SK-N-MC (cell line): ENCODE measurements at regions not wholly inside any gene's neighbourhood (a gene's known extent, or its start where the extent isn't known, plus 50 kb on each side); places are given as distances from the start of the nearest gene placed in this dataset.

Experiments used
- DNase-seq: peaks from one replicate; pipeline ENCODE4 v3.0.0-alpha.2; 2011; ENCODE audit warnings: low read depth, low spot score
- H3K27ac ChIP-seq: fragments of 200-600 bp; sonication (generic); 2 replicates; pipeline ENCODE4 v1.5.1; 2016; ENCODE audit warnings: mixed run types
- H3K36me3 ChIP-seq: fragments of 200-600 bp; sonication (generic); 2 replicates; pipeline ENCODE4 v1.6.1; 2017; ENCODE audit warnings: antibody characterized with exemption, low read length, mixed read lengths; ENCODE audit not compliant: insufficient read depth
- H3K4me3 ChIP-seq: fragments of 200-600 bp; sonication (generic); 2 replicates; pipeline ENCODE4 v1.5.1; 2016
- H3K9ac ChIP-seq: fragments of 200-600 bp; sonication (generic); 2 replicates; pipeline ENCODE4 v1.8.0; 2017; ENCODE audit warnings: mixed run types, mixed read lengths; ENCODE audit not compliant: insufficient read length
- H3K9me3 ChIP-seq: fragments of 200-600 bp; sonication (generic); 2 replicates; pipeline ENCODE4 v1.6.1; 2017; ENCODE audit warnings: low read depth, mild to moderate bottlenecking, antibody characterized with exemption, low read length, moderate library complexity, mixed read lengths
- EZH2 ChIP-seq: fragments of 200-600 bp; sonication (generic); IDR thresholded peaks from one replicate; pipeline ENCODE4 v1.6.1; 2017; ENCODE audit warnings: antibody characterized with exemption
- FOXP2 ChIP-seq: optimal IDR thresholded peaks from 2 replicates; pipeline ENCODE3; 2011; ENCODE audit warnings: mild to moderate bottlenecking, moderate library complexity; ENCODE audit not compliant: insufficient read depth; ENCODE audit errors: extremely low read length, control extremely low read depth
- POLR2AphosphoS5 ChIP-seq: IDR thresholded peaks from 2 replicates; pipeline ENCODE4 v1.6.1; 2012; ENCODE audit warnings: mild to moderate bottlenecking, low read depth, low read length, borderline replicate concordance

DNA sequence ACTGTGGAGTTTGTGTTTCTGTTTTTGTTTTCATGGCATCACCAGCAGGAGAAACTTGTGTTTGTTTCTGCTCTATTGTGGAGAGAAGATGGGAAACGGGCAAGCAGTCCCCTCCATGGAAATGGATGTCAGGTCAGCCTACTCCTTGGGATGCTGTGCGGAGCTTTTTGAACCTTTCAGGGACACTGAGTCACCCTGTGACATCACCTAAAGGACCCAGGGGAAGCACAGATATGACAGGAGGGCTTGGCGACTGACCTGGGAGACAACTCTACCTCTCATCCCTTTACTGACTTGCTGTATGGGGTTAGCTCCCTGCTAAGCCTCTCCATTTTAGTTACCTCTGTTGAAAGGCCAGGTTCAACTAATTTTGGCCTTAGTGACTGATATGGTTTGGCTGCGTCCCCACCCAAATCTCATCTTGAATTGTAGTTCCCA, 706.9 kb upstream of the TMEM132C start:
- Histone ChIP-seq H3K9ac (no peak overlapping the region), H3K27ac (no peak overlapping the region), H3K4me3 (no peak overlapping the region), H3K36me3 (no peaks in the 10 kb centered on the region), H3K9me3 (no peaks in the 10 kb centered on the region)
- DNase-seq: no peak
- no peak for TF ChIP-seq FOXP2

GRCh38 chr12:127562816-127563215, 704.2 kb upstream of the TMEM132C start:
- H3K27ac ChIP-seq: no peak overlapping the region
- TF ChIP-seq POLR2AphosphoS5 (no peak), EZH2 (no peak), FOXP2 (no peak)
- no peak overlapping the region for H3K4me3 ChIP-seq
- H3K9me3 ChIP-seq: no peaks in the 10 kb centered on the region
- no peak overlapping the region for H3K9ac ChIP-seq
- H3K36me3 ChIP-seq: no peaks in the 10 kb centered on the region
- no peak for DNase-seq

GRCh38 chr12:127565241-127565640, 701.7 kb upstream of the TMEM132C start:
- TF ChIP-seq FOXP2 (no peak), POLR2AphosphoS5 (no peak), EZH2 (no peak)
- Histone ChIP-seq H3K4me3 (no peak overlapping the region), H3K9ac (no peak overlapping the region), H3K36me3 (no peaks in the 10 kb centered on the region), H3K9me3 (no peaks in the 10 kb centered on the region), H3K27ac (no peak overlapping the region)
- DNase-seq: no peak

- no peak for DNase-seq
- H3K9me3 ChIP-seq: no peaks in the 10 kb centered on the region
- no peak for TF ChIP-seq EZH2
- no peak for TF ChIP-seq POLR2AphosphoS5
- TF ChIP-seq FOXP2: no peak
Observed at GRCh38 chr12:127567531-127567930, 699.4 kb upstream of the TMEM132C start.

DNA sequence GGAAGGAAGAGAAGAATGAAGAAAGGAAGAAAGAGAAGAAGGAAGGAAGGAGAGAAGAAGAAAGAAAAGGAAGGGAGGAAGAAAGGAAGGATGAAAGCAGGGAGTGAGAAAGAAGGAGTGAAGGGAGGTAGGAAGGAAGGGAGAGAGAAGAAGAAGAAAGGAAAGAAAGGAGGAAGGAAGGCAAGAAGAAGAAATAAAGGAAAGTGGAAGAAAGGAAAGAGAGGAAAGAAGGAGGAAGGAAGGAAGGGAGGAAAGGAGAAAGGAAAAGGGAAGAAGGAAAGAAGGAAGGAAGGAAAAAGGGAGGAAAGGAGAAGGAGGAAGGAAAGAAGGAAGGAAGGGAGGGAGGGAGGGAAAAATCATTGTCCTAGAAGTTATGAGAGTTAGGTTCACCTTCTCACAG, 696.6 kb upstream of the TMEM132C start:
- Histone ChIP-seq H3K27ac (no peak overlapping the region), H3K4me3 (no peak overlapping the region), H3K9me3 (no peaks in the 10 kb centered on the region), H3K36me3 (no peaks in the 10 kb centered on the region), H3K9ac (no peak overlapping the region)
- TF ChIP-seq FOXP2: no peak
- no peak for TF ChIP-seq EZH2
- TF ChIP-seq POLR2AphosphoS5: no peak
- DNase-seq: no peak

More at GRCh38 chr12:127567531-127567930, 699.4 kb upstream of the TMEM132C start:
- H3K9ac ChIP-seq: no peak overlapping the region
- no peak overlapping the region for H3K27ac ChIP-seq
- H3K36me3 ChIP-seq: no peaks in the 10 kb centered on the region
- H3K4me3 ChIP-seq: no peak overlapping the region

DNA sequence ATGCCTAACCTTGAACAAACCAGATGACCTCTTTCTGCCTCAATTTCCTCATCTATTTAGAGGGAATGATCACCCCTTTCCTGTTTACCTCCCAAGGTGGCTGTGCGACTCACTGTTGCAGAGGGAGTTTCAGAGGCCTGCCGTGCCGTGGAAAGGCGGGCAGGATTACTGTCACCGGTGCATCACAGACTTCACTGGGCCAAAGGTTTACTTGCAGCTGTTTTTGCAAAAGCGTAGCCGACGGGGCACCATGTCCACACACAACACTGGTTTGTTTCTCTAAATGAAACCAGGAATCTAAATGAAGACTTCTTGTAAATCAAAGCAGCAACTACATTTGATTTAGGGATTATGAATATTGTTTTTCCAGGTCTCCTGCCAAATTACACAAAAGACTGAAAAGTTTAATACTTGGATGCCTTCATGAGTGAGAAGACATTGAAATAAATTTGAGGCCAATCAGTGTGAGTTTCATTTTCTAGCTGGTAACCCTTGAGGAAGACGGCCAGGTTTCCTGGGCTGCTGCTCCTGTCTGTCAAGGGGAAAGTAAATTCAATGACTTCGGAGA, 696.1 kb upstream of the TMEM132C start:
- TF ChIP-seq EZH2 (no peak), POLR2AphosphoS5 (no peak), FOXP2 (no peak)

DNA sequence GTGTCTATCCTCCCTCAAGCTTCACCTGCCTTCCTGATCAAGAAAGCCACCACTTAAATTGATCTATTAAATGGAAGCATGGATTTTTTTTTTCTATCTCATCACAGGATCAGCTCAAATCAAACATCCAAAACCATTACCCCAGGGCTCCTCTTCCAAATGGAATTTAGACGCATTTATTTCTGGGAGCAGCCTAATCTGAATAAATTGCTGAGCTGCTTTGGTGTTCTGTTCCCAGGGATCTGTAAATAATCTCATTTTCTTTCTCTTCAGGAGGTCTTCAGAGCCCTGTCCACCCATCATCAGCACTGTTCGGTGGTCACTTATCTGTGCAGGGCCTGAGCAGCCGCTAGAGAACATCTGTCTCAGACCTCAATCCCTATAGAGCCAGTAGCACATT, 695.4 kb upstream of the TMEM132C start:
- Histone ChIP-seq H3K9ac (no peak overlapping the region), H3K9me3 (no peaks in the 10 kb centered on the region), H3K4me3 (no peak overlapping the region), H3K27ac (no peak overlapping the region), H3K36me3 (no peaks in the 10 kb centered on the region)
- TF ChIP-seq POLR2AphosphoS5 (no peak), EZH2 (no peak), FOXP2 (no peak)
- DNase-seq: no peak

More for the DNA sequence above, 696.1 kb upstream of the TMEM132C start:
- H3K9ac ChIP-seq: no peak overlapping the region
- H3K4me3 ChIP-seq: no peak overlapping the region
- DNase-seq: no peak
- no peak overlapping the region for H3K27ac ChIP-seq
- no peaks in the 10 kb centered on the region for H3K9me3 ChIP-seq
- no peaks in the 10 kb centered on the region for H3K36me3 ChIP-seq

GRCh38 chr12:127579446-127579845, 687.5 kb upstream of the TMEM132C start:
- Histone ChIP-seq H3K4me3 (no peak overlapping the region), H3K9ac (no peak overlapping the region), H3K27ac (no peak overlapping the region), H3K36me3 (no peaks in the 10 kb centered on the region), H3K9me3 (no peaks in the 10 kb centered on the region)
- DNase-seq: no peak
- TF ChIP-seq POLR2AphosphoS5 (no peak), EZH2 (no peak), FOXP2 (no peak)

DNA sequence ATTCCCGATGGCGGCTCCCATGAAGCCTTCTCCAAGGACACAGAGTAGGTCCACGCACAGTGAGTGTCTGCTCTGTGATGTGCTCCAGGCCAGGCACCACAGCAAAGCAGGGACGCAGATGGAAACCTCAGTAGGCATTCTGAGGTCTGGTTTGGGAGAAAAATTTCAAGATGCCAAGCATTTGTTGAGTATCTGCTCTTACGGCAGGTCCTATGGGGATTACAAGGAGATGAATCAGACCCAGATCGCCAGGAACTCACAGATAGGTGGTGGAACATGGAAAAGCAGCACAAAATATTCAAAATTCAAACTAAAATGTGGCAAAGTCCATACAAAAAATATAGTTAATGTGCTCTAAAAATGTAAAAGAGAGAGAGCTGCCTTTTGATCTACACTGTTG, 684.9 kb upstream of the TMEM132C start:
- H3K9me3 ChIP-seq: no peaks in the 10 kb centered on the region
- TF ChIP-seq FOXP2 (no peak), EZH2 (no peak), POLR2AphosphoS5 (no peak)
- H3K4me3 ChIP-seq: no peak overlapping the region
- no peak for DNase-seq
- no peaks in the 10 kb centered on the region for H3K36me3 ChIP-seq
- no peak overlapping the region for H3K27ac ChIP-seq
- H3K9ac ChIP-seq: no peak overlapping the region
